Activated naive CD8-positive, alpha-beta T cell (primary cell): ENCODE measurements at regions not wholly inside any gene's neighbourhood (a gene's known extent, or its start where the extent isn't known, plus 50 kb on each side); places are given as distances from the start of the nearest gene placed in this dataset.

Source experiments
- H3K27ac Mint-ChIP-seq: one replicate; pipeline ENCODE4 v1.8.0; 2021; ENCODE audit warnings: mixed read lengths
- H3K27me3 Mint-ChIP-seq: one replicate; pipeline ENCODE4 v1.8.0; 2021; ENCODE audit warnings: mixed read lengths
- H3K36me3 Mint-ChIP-seq: one replicate; pipeline ENCODE4 v1.8.0; 2021; ENCODE audit warnings: mixed read lengths
- H3K4me1 Mint-ChIP-seq: one replicate; pipeline ENCODE4 v1.8.0; 2021; ENCODE audit warnings: low read depth, mixed read lengths
- H3K4me3 Mint-ChIP-seq: one replicate; pipeline ENCODE4 v1.8.0; 2021; ENCODE audit warnings: mild to moderate bottlenecking, mixed read lengths
- H3K9me3 Mint-ChIP-seq: one replicate; pipeline ENCODE4 v1.8.0; 2021; ENCODE audit warnings: low read depth, mixed read lengths

- H3K9me3 Mint-ChIP-seq = no peaks in the 10 kb centered on the region
Observed at GRCh38 chr16:72542102-72542501, 370.1 kb upstream of the PMFBP1 start.

DNA sequence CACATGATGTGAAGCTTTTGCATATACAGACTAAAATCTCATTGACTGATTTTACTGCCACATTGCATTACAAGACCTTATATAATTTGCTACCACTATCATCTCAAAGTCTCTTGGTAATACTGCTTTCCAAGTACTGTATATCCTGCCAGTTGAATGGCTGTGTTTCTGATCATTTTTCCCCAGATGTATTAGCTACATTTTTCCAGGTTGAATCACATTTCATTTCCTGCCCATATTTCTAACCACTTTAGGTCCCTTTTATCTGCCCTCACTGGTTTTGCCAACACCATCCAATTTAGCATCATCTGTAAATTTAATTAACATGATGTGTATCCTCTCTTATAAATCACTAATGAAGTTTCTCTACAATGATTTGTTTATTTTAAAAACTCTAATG, 365.7 kb upstream of the PMFBP1 start:
- Mint-ChIP-seq H3K9me3 (no peaks in the 10 kb centered on the region), H3K4me3 (no peak overlapping the region), H3K36me3 (peaks cover 4% of the 10 kb centered on the region), H3K27ac (no peak overlapping the region), H3K4me1 (no peaks in the 10 kb centered on the region), H3K27me3 (no peaks in the 10 kb centered on the region)

More at GRCh38 chr16:72542102-72542501, 370.1 kb upstream of the PMFBP1 start:
- peaks cover 10% of the 10 kb centered on the region for H3K36me3 Mint-ChIP-seq
- H3K27ac Mint-ChIP-seq = no peak overlapping the region
- no peaks in the 10 kb centered on the region for H3K27me3 Mint-ChIP-seq
- no peaks in the 10 kb centered on the region for H3K4me1 Mint-ChIP-seq
- no peak overlapping the region for H3K4me3 Mint-ChIP-seq

DNA sequence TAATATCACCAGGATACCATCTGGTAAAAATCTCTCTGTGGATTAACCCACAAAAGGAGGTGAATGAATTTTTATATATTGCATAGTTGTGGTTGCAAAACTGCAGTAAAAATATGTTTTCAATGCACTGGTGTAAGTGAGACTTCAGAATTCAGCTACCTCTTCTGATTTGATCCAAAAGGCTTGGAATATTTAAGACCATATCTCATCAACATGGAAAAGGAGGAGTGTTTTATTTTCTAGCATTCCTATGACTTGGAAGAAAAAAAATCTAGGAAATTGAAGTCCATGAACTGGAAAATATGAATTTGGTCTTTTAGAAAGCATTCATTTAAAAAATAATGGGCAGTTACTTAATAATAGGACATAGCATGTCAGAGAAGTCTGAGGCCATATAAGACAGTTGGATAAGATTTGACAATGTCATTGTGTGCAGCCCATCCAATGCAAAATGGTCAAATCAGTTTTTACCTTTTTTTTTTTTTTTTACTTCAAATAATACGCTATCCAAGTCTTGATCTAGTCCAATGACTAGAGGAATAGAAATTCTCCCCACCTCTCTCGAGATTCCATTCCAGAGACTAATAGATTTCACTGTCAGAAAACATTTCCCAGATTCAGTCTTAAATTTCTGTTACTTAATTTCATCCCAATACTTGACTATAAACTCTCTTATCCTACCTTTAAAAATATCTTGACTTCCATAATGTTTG, 364.9 kb upstream of the PMFBP1 start:
- H3K27ac Mint-ChIP-seq = no peak overlapping the region
- H3K36me3 Mint-ChIP-seq = peaks cover 4% of the 10 kb centered on the region
- H3K9me3 Mint-ChIP-seq = no peaks in the 10 kb centered on the region
- no peaks in the 10 kb centered on the region for H3K27me3 Mint-ChIP-seq
- no peak overlapping the region for H3K4me3 Mint-ChIP-seq
- no peaks in the 10 kb centered on the region for H3K4me1 Mint-ChIP-seq

DNA sequence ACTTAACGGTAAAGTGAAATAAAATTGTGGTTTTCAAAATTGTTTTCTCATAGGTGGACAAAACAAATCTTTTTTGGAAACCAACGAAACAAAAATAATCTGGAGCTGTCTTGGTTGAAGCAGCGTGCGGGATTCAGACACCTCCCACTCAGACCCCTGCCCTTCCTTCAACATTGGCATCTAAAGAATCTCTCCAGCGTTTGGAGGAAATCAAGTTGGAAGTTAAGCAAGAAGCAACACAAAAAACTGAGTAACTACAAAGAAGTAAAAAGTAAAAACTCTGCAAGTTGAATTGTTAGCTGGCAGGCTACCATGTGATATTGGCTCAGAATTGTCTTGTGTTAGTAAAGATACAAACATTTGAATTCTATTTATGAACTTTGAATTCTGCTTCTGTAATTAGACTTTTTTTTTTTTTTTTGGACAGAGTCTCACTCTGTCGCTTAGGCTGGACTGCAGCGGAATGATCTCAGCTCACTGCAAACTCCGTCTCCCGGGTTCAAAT, 361.0 kb upstream of the PMFBP1 start:
- Mint-ChIP-seq H3K4me1 (no peaks in the 10 kb centered on the region), H3K27ac (no peak overlapping the region), H3K27me3 (no peaks in the 10 kb centered on the region), H3K9me3 (peaks cover 3% of the 10 kb centered on the region), H3K36me3 (peaks cover 13% of the 10 kb centered on the region), H3K4me3 (no peak overlapping the region)

- no peaks in the 10 kb centered on the region for H3K4me1 Mint-ChIP-seq
- H3K9me3 Mint-ChIP-seq = peaks cover 3% of the 10 kb centered on the region
- H3K27ac Mint-ChIP-seq = no peak overlapping the region
- H3K27me3 Mint-ChIP-seq = no peaks in the 10 kb centered on the region
- H3K4me3 Mint-ChIP-seq = no peak overlapping the region
- peaks cover 13% of the 10 kb centered on the region for H3K36me3 Mint-ChIP-seq
Observed at GRCh38 chr16:72530434-72530833, 358.5 kb upstream of the PMFBP1 start.

- Mint-ChIP-seq H3K9me3 (peaks cover 25% of the 10 kb centered on the region), H3K27me3 (no peaks in the 10 kb centered on the region), H3K4me3 (no peak overlapping the region), H3K4me1 (no peaks in the 10 kb centered on the region), H3K36me3 (peaks cover 25% of the 10 kb centered on the region), H3K27ac (no peak overlapping the region)
Observed at GRCh38 chr16:72523087-72523486, 351.1 kb upstream of the PMFBP1 start.

DNA sequence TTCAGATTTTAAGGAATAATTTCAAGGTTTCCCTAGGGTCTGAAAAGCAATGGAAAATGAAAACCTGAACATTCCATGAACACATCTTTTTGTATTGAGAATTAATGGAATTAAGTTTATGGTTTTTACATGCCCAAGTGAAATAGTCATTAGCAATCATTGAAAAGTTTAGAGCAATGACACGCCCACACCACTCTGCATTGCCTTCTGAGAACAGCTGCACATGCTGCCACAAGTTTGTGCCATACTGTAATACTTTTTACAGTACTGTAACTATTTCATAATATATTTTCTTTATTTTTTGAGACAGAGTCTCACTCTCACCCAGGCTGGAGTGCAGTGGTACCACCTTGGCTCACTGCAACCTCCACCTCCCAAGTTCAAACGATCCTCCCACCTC, 345.2 kb upstream of the PMFBP1 start:
- no peak overlapping the region for H3K27ac Mint-ChIP-seq
- no peaks in the 10 kb centered on the region for H3K4me1 Mint-ChIP-seq
- peaks cover 7% of the 10 kb centered on the region for H3K9me3 Mint-ChIP-seq
- H3K36me3 Mint-ChIP-seq = peaks cover 17% of the 10 kb centered on the region
- no peaks in the 10 kb centered on the region for H3K27me3 Mint-ChIP-seq
- H3K4me3 Mint-ChIP-seq = no peak overlapping the region

DNA sequence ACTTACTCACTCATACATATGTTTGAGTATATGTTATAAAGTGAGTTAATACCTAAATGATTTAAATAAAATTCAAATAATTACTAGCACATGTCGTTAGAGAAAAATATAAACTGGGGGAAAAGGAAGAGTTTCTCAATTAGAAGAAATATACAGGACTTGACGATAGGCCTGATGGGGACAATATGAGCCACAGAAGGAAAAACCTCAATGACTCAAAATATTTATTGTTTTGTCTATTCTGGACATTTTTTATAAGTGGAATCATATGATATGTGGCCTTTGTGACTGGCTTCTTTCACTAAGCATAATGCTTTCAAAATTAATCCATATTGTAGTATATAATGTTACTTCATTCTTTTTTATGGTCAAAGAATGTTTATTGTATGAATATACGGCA, 339.2 kb upstream of the PMFBP1 start:
- no peaks in the 10 kb centered on the region for H3K36me3 Mint-ChIP-seq
- H3K9me3 Mint-ChIP-seq = no peaks in the 10 kb centered on the region
- H3K4me3 Mint-ChIP-seq = no peak overlapping the region
- H3K27me3 Mint-ChIP-seq = no peaks in the 10 kb centered on the region
- no peaks in the 10 kb centered on the region for H3K4me1 Mint-ChIP-seq
- H3K27ac Mint-ChIP-seq = no peak overlapping the region

DNA sequence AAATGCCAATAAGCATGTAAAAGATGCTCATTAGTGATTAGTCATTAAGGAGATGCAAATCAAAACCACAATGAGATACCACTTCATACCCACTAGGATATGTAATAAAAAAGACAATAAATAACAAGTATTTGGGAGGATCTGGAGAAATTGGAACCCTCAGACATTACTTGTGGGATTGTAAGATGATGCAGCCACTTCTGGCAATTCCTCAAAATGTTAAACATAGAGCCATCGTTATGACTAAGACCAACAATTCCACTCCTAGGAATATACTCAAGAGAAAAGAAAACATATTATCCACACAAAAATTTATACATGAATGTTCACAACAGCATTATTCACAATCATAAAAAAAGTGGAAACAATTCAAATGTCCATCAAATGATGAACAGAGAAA, 336.2 kb upstream of the PMFBP1 start:
- no peak overlapping the region for H3K27ac Mint-ChIP-seq
- H3K36me3 Mint-ChIP-seq = no peaks in the 10 kb centered on the region
- H3K4me1 Mint-ChIP-seq = no peaks in the 10 kb centered on the region
- no peaks in the 10 kb centered on the region for H3K27me3 Mint-ChIP-seq
- no peaks in the 10 kb centered on the region for H3K9me3 Mint-ChIP-seq
- no peak overlapping the region for H3K4me3 Mint-ChIP-seq

GRCh38 chr16:72502594-72503005, 330.6 kb upstream of the PMFBP1 start:
- Mint-ChIP-seq H3K27me3 (no peaks in the 10 kb centered on the region), H3K36me3 (no peaks in the 10 kb centered on the region), H3K4me3 (no peak overlapping the region), H3K27ac (no peak overlapping the region), H3K9me3 (no peaks in the 10 kb centered on the region), H3K4me1 (peaks cover 6% of the 10 kb centered on the region)

DNA sequence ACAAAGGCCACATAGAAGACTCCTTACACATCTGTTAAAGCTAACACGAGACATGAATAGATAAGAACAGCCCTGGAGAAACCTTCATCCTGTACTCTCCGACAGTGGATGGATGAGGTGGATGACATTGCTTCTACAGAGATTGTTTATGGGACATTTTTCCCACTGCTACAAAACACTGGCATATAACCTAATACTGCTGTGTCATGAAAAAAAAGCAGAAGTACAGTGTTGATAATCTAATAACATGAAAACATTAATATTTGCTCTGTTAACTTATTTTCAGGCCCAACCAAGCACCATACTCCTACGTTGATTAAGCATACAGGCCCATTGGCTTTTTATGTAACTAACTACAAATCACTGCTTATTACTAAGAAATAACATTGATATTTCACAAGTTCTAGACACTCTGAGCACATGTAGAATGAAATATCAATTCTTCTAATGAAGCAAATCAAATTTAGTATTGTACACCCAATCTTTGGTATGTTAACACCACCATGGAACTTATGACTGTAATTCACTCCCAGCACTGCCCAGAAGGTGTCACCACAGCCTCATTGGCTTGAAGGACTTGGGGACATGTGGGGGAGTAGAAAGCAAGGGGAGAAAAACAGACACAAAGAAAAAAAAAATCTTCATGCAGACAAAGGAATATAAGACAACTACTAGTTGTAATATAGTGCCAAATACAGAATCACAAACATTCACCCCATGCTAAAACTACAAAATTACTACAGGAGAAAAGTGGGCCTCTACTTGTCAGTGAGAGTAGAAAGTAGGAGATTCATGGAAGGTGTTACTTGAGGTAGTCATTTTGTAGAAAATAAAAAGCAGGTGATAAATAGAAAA, 330.0 kb upstream of the PMFBP1 start:
- no peak overlapping the region for H3K27ac Mint-ChIP-seq

GRCh38 chr16:72500545-72500944, 328.6 kb upstream of the PMFBP1 start:
- no peaks in the 10 kb centered on the region for H3K27me3 Mint-ChIP-seq
- H3K36me3 Mint-ChIP-seq = no peaks in the 10 kb centered on the region
- H3K9me3 Mint-ChIP-seq = no peaks in the 10 kb centered on the region
- no peak overlapping the region for H3K27ac Mint-ChIP-seq
- H3K4me1 Mint-ChIP-seq = peaks cover 6% of the 10 kb centered on the region
- no peak overlapping the region for H3K4me3 Mint-ChIP-seq

More for the DNA sequence above, 330.0 kb upstream of the PMFBP1 start:
- Mint-ChIP-seq H3K36me3 (no peaks in the 10 kb centered on the region), H3K9me3 (no peaks in the 10 kb centered on the region), H3K4me3 (no peak overlapping the region), H3K4me1 (peaks cover 6% of the 10 kb centered on the region), H3K27me3 (no peaks in the 10 kb centered on the region)

- H3K4me1 Mint-ChIP-seq = no peaks in the 10 kb centered on the region
- no peaks in the 10 kb centered on the region for H3K9me3 Mint-ChIP-seq
- no peak overlapping the region for H3K27ac Mint-ChIP-seq
- H3K4me3 Mint-ChIP-seq = no peak overlapping the region
- H3K36me3 Mint-ChIP-seq = no peaks in the 10 kb centered on the region
- no peaks in the 10 kb centered on the region for H3K27me3 Mint-ChIP-seq
Observed at GRCh38 chr16:72493716-72494415, 321.9 kb upstream of the PMFBP1 start.

- H3K27ac Mint-ChIP-seq = no peak overlapping the region
- no peak overlapping the region for H3K4me3 Mint-ChIP-seq
- no peaks in the 10 kb centered on the region for H3K36me3 Mint-ChIP-seq
- H3K27me3 Mint-ChIP-seq = no peaks in the 10 kb centered on the region
- H3K4me1 Mint-ChIP-seq = peaks cover 12% of the 10 kb centered on the region
- H3K9me3 Mint-ChIP-seq = peaks cover 7% of the 10 kb centered on the region
Observed at GRCh38 chr16:72487283-72487682, 315.3 kb upstream of the PMFBP1 start.

- peaks cover 27% of the 10 kb centered on the region for H3K4me1 Mint-ChIP-seq
- H3K4me3 Mint-ChIP-seq = no peak overlapping the region
- no peaks in the 10 kb centered on the region for H3K36me3 Mint-ChIP-seq
- no peaks in the 10 kb centered on the region for H3K27me3 Mint-ChIP-seq
- H3K9me3 Mint-ChIP-seq = peaks cover 7% of the 10 kb centered on the region
- H3K27ac Mint-ChIP-seq = peak overlapping the region; percentile 23
Observed at GRCh38 chr16:72482695-72483094, 310.7 kb upstream of the PMFBP1 start.
